Esophagus squamous epithelium (tissue), 4 donors: ENCODE measurements at regions not wholly inside any gene's neighbourhood (a gene's known extent, or its start where the extent isn't known, plus 50 kb on each side); places are given as distances from the start of the nearest gene placed in this dataset.

Experiments used
- POLR2A ChIP-seq, 4 donors: fragments of 450-650 bp; IDR thresholded peaks; one replicate each; pipeline ENCODE4 v1.6.1; 2017; ENCODE audit warnings: antibody characterized with exemption in 4 of 4, mild to moderate bottlenecking in 4 of 4, moderate library complexity in 3 of 4
- TF ChIP-seq, protein P1 (sequence below), 6 experiments: fragments of 450-650 bp in 4 of 6; fragments of 200-600 bp in 2 of 6; sonication (generic) in 2 of 6; IDR thresholded peaks; one replicate each; pipeline ENCODE4 v1.5.1; 2016 to 2019; ENCODE audit warnings: antibody characterized with exemption in 6 of 6, mild to moderate bottlenecking in 4 of 6, moderate library complexity in 4 of 6

DNA sequence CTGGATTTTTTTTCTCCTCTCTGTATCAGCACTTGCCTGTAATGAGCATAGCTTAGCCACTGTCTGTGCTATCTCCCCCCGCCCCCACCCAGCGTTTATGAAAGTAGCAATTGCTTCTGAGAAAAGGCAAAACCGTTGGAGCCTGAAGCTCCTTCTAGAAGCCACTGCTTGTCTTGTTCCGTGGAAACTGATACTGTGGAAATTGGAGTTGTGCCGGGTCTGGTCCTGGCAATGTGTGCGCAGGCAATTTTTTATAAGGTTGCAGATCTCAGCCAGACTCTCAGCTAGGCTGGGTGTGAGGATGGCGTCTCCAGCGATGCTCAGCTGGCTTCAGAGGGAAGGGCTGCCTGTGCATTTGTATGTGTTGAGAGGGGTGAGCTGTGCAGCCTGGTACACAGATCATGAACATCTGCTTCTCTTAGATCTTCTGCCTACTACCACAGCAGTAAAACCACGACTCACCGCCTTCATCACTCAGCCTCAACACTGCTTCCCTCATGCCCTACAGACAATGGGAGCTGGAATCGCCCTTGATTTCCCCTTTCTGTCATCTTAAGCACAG lies 72.4 kb upstream of the GTSF1L start:
- TF ChIP-seq POLR2A (IDR thresholded peaks at IDR 0.05) = no peak
- TF ChIP-seq, protein P1, sequence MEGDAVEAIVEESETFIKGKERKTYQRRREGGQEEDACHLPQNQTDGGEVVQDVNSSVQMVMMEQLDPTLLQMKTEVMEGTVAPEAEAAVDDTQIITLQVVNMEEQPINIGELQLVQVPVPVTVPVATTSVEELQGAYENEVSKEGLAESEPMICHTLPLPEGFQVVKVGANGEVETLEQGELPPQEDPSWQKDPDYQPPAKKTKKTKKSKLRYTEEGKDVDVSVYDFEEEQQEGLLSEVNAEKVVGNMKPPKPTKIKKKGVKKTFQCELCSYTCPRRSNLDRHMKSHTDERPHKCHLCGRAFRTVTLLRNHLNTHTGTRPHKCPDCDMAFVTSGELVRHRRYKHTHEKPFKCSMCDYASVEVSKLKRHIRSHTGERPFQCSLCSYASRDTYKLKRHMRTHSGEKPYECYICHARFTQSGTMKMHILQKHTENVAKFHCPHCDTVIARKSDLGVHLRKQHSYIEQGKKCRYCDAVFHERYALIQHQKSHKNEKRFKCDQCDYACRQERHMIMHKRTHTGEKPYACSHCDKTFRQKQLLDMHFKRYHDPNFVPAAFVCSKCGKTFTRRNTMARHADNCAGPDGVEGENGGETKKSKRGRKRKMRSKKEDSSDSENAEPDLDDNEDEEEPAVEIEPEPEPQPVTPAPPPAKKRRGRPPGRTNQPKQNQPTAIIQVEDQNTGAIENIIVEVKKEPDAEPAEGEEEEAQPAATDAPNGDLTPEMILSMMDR (IDR thresholded peaks at IDR 0.05) = no peak
